HFFc6 (cell line): ENCODE measurements at regions not wholly inside any gene's neighbourhood (a gene's known extent, or its start where the extent isn't known, plus 50 kb on each side); places are given as distances from the start of the nearest gene placed in this dataset.

ENCODE experiments used
- DNase-seq: peaks from one replicate; pipeline ENCODE4 v3.0.0-alpha.2; 2018
- H3K27ac Mint-ChIP-seq: 2 replicates; pipeline ENCODE4 v1.8.0; 2020; ENCODE audit warnings: mild to moderate bottlenecking, mixed read lengths
- H3K27me3 Mint-ChIP-seq: 2 replicates; pipeline ENCODE4 v1.8.0; 2021; ENCODE audit warnings: mild to moderate bottlenecking, moderate library complexity, mixed read lengths; ENCODE audit not compliant: insufficient read depth
- H3K36me3 Mint-ChIP-seq: 2 replicates; pipeline ENCODE4 v1.8.0; 2021; ENCODE audit warnings: low read depth, mixed read lengths
- H3K4me1 Mint-ChIP-seq: 2 replicates; pipeline ENCODE4 v1.8.0; 2020; ENCODE audit warnings: low read depth, mixed read lengths
- H3K4me3 Mint-ChIP-seq: 2 replicates; pipeline ENCODE4 v1.8.0; 2020; ENCODE audit warnings: mild to moderate bottlenecking, moderate library complexity, mixed read lengths
- H3K9me3 Mint-ChIP-seq: 2 replicates; pipeline ENCODE4 v1.8.0; 2020; ENCODE audit warnings: mild to moderate bottlenecking, mixed read lengths
- CTCF ChIP-seq: fragments of 200-600 bp; sonication (generic); IDR thresholded peaks from 2 replicates; pipeline ENCODE4 v1.5.0; 2021; ENCODE audit warnings: antibody characterized with exemption, mild to moderate bottlenecking

- Mint-ChIP-seq H3K4me1 (no peaks in the 10 kb centered on the region; the same call in 1 of the 2 replicates), H3K4me3 (no peak overlapping the region), H3K27ac (no peak overlapping the region)
These were observed 359.2 kb downstream of the FBXW7 start for GRCh38 chr4:152176627-152177214.

GRCh38 chr4:152175586-152175985, 360.3 kb downstream of the FBXW7 start:
- DNase-seq, result no peak
- no peaks in the 10 kb centered on the region for H3K9me3 Mint-ChIP-seq
- no peak overlapping the region for H3K27ac Mint-ChIP-seq
- peaks cover 8% of the 10 kb centered on the region for H3K27me3 Mint-ChIP-seq
- peaks cover 3% of the 10 kb centered on the region; the same call in 1 of the 2 replicates for H3K36me3 Mint-ChIP-seq
- no peak for TF ChIP-seq CTCF
- no peak overlapping the region for H3K4me3 Mint-ChIP-seq
- H3K4me1 Mint-ChIP-seq, result no peaks in the 10 kb centered on the region; the same call in 1 of the 2 replicates

More at GRCh38 chr4:152176627-152177214, 359.2 kb downstream of the FBXW7 start:
- H3K9me3 Mint-ChIP-seq, result no peaks in the 10 kb centered on the region
- peaks cover 3% of the 10 kb centered on the region; the same call in 1 of the 2 replicates for H3K36me3 Mint-ChIP-seq
- peaks cover 8% of the 10 kb centered on the region for H3K27me3 Mint-ChIP-seq
- no peak for TF ChIP-seq CTCF
- no peak for DNase-seq

GRCh38 chr4:152172146-152172545, 363.7 kb downstream of the FBXW7 start:
- no peaks in the 10 kb centered on the region for H3K9me3 Mint-ChIP-seq
- H3K4me3 Mint-ChIP-seq, result no peak overlapping the region
- H3K36me3 Mint-ChIP-seq, result peaks cover under 1% of the 10 kb centered on the region; the same call in 1 of the 2 replicates
- H3K27me3 Mint-ChIP-seq, result peaks cover 19% of the 10 kb centered on the region
- no peaks in the 10 kb centered on the region for H3K4me1 Mint-ChIP-seq
- no peak for TF ChIP-seq CTCF
- no peak for DNase-seq
- H3K27ac Mint-ChIP-seq, result no peak overlapping the region

GRCh38 chr4:152171556-152171955, 364.3 kb downstream of the FBXW7 start:
- no peaks in the 10 kb centered on the region for H3K9me3 Mint-ChIP-seq
- no peak for DNase-seq
- H3K4me3 Mint-ChIP-seq, result no peak overlapping the region
- peaks cover 23% of the 10 kb centered on the region for H3K27me3 Mint-ChIP-seq
- no peak overlapping the region for H3K27ac Mint-ChIP-seq
- no peaks in the 10 kb centered on the region for H3K4me1 Mint-ChIP-seq
- TF ChIP-seq CTCF, result no peak
- H3K36me3 Mint-ChIP-seq, result no peaks in the 10 kb centered on the region

GRCh38 chr4:152169683-152170082, 366.2 kb downstream of the FBXW7 start:
- H3K27me3 Mint-ChIP-seq, result peaks cover 24% of the 10 kb centered on the region
- H3K4me3 Mint-ChIP-seq, result no peak overlapping the region
- no peak overlapping the region for H3K27ac Mint-ChIP-seq
- H3K4me1 Mint-ChIP-seq, result no peaks in the 10 kb centered on the region
- DNase-seq, result no peak
- H3K9me3 Mint-ChIP-seq, result no peaks in the 10 kb centered on the region
- TF ChIP-seq CTCF, result no peak
- no peaks in the 10 kb centered on the region for H3K36me3 Mint-ChIP-seq
